Right ventricle myocardium superior (tissue), 1 donor: ENCODE measurements at regions not wholly inside any gene's neighbourhood (a gene's known extent, or its start where the extent isn't known, plus 50 kb on each side); places are given as distances from the start of the nearest gene placed in this dataset.
A peak's percentile ranks its signal among the peaks of the same experiment; 100 is the strongest.

Experiments used
- ATAC-seq: fragments of 200-7000 bp; cut with Tn5 transposase; one replicate; pipeline ENCODE4 v1.9.1; 2020; ENCODE audit warnings: mild to moderate bottlenecking; ENCODE audit not compliant: poor library complexity
- DNase-seq: peaks from one replicate; pipeline ENCODE4 v3.0.0-alpha.2; 2020
- intact Hi-C: fragments of 100-400 bp; cut with DNase I; formaldehyde crosslinking; loops from one replicate; pipeline ENCODE4 v1.11.2; 2022
- donor health status: DM: no; HTN: yes; CAD: no; lungs with severe emphysema.

- DNase-seq (no peak), ATAC-seq (no peak)
- intact Hi-C loops = no loop called here
Measured at GRCh38 chr15:94110476-94111130, 120.8 kb upstream of the MCTP2 start.

- DNase-seq (no peak), ATAC-seq (no peak)
- intact Hi-C loops = no loop called here
Measured at GRCh38 chr15:94107652-94108051, 123.7 kb upstream of the MCTP2 start.

GRCh38 chr15:94105760-94106159, 125.6 kb upstream of the MCTP2 start:
- intact Hi-C loops = no loop called here
- no peak for ATAC-seq
- DNase-seq = no peak

GRCh38 chr15:94100863-94101262, 130.5 kb upstream of the MCTP2 start:
- intact Hi-C loops = no loop called here

GRCh38 chr15:94099574-94099960, 131.8 kb upstream of the MCTP2 start:
- intact Hi-C loops = no loop called here
- no peak for DNase-seq
- no peak for ATAC-seq

More at GRCh38 chr15:94100863-94101262, 130.5 kb upstream of the MCTP2 start:
- DNase-seq (no peak), ATAC-seq (no peak)

- DNase-seq (no peak), ATAC-seq (no peak)
- intact Hi-C loops = no loop called here
Measured at GRCh38 chr15:94098921-94099573, 132.3 kb upstream of the MCTP2 start.

- intact Hi-C loops = no loop called here
- DNase-seq (no peak), ATAC-seq (no peak)
Measured at GRCh38 chr15:94097552-94097951, 133.8 kb upstream of the MCTP2 start.

GRCh38 chr15:94094310-94094709, 137.1 kb upstream of the MCTP2 start:
- intact Hi-C loops = no loop called here
- DNase-seq (no peak), ATAC-seq (no peak)

GRCh38 chr15:94086341-94086740, 145.0 kb upstream of the MCTP2 start:
- DNase-seq (no peak), ATAC-seq (no peak)
- intact Hi-C loops = no loop called here

GRCh38 chr15:94083467-94084052, 147.8 kb upstream of the MCTP2 start:
- no peak for DNase-seq
- intact Hi-C loops = no loop called here
- no peak for ATAC-seq

GRCh38 chr15:94081829-94082228, 149.5 kb upstream of the MCTP2 start:
- ATAC-seq (no peak), DNase-seq (no peak)
- intact Hi-C loops = no loop called here

- ATAC-seq = no peak
- intact Hi-C loops = no loop called here
Measured at GRCh38 chr15:94080989-94081605, 150.3 kb upstream of the MCTP2 start.

GRCh38 chr15:94080416-94080815, 150.9 kb upstream of the MCTP2 start:
- DNase-seq = peak; percentile 68
- intact Hi-C loops = no loop called here
- peak; percentile 77 for ATAC-seq

More at GRCh38 chr15:94080989-94081605, 150.3 kb upstream of the MCTP2 start:
- DNase-seq = no peak

- intact Hi-C loops = no loop called here
- DNase-seq = no peak
- ATAC-seq = no peak
Measured at GRCh38 chr15:94079968-94080367, 151.4 kb upstream of the MCTP2 start.

GRCh38 chr15:94079459-94079858, 151.9 kb upstream of the MCTP2 start:
- intact Hi-C loops = no loop called here

GRCh38 chr15:94077938-94078337, 153.4 kb upstream of the MCTP2 start:
- ATAC-seq = no peak
- intact Hi-C loops = no loop called here
- no peak for DNase-seq

More at GRCh38 chr15:94079459-94079858, 151.9 kb upstream of the MCTP2 start:
- ATAC-seq (no peak), DNase-seq (no peak)

- intact Hi-C loops = no loop called here
- DNase-seq (peak; percentile 87), ATAC-seq (peak; percentile 95)
Measured at GRCh38 chr15:94075349-94075748, 156.0 kb upstream of the MCTP2 start.

- intact Hi-C loops = no loop called here
- DNase-seq (no peak), ATAC-seq (no peak)
Measured at GRCh38 chr15:94070356-94071295, 160.7 kb upstream of the MCTP2 start.

- intact Hi-C loops = no loop called here
- no peak for ATAC-seq
- DNase-seq = no peak
Measured at GRCh38 chr15:94069844-94070243, 161.5 kb upstream of the MCTP2 start.
